ENCODE measurements at regions not wholly inside any gene's neighbourhood (a gene's known extent, or its start where the extent isn't known, plus 50 kb on each side); places are given as distances from the start of the nearest gene placed in this dataset.

GRCh38 chr10:121102706-121103105 lies 251.5 kb downstream of the WDR11 start:
- no peak for DNase-seq

DNA sequence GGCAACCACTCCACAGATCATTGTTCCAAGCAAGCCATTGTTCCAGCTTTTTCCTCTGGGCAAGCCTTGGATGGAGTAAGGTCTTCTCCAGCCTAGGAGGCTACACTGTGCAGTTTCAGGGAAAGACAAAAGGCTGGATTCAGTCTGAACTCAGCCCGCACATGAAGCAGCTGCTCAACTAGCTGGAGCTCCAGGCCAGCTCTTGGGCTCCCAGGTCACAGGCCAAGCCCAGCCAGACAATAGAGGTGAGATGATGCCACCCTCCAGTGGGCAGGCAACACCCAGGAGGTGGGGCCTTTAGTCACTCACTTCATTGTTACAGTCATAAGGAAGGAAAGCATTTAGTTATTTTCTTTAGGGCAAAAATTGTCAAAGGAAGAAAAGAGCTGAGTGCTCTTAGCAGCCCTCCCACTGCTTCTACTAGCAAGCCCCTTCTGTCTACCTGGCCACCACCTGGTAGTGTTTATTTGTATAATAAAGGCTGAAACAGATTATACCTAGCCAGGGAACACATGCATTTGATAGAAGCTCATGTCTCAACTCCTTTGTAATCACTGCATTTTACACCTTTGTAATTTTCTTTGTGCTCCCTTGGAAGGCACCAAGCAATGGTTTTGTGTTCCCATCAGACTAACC lies 253.4 kb downstream of the WDR11 start:
- no peak for DNase-seq

DNA sequence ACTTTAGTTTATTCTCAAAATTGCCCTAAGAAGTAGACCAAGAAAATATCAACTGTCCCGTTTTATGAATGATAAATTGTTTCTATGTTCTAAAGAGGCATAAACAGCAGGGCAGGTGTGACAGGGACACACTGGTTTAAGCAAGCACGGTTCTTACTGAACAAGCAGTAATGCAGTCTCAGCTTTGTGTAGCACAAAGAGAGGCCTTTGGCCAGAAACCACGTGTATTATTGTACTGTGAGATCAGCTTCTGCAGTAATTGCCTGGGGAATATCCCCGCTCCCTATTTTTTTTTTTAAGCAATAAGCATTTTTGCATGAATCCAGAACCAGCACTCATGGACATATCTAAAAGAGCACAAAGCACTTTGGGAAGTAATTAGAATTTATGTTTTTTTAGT lies 255.4 kb downstream of the WDR11 start:
- DNase-seq: no peak

- no peak for DNase-seq
Measured at GRCh38 chr10:121108051-121108450, 256.9 kb downstream of the WDR11 start.

GRCh38 chr10:121110369-121110768 lies 259.2 kb downstream of the WDR11 start:
- no peak for DNase-seq

GRCh38 chr10:121112136-121112535 lies 261.0 kb downstream of the WDR11 start:
- DNase-seq: no peak

GRCh38 chr10:121112579-121113384 lies 261.6 kb downstream of the WDR11 start:
- no peak for DNase-seq

GRCh38 chr10:121113385-121113696 lies 262.2 kb downstream of the WDR11 start:
- DNase-seq: no peak

DNA sequence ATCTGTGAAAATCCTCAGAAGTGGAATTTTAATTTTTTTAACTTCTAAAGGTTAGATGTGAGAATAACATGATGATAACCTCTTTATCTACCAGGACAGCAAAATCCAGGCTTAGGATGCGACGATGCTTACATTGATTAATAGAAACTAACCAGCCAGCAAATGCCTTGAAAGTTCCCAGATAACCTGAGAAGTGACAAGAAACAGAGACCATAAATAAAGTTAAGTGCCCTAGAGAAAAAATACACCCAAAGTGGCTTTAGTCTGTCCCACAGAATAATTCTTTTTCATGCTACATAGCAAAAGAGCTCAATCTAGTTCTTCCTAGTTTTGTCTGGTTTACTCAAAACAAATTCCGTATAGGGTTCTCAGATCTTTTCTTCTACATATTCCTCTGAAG lies 262.7 kb downstream of the WDR11 start:
- no peak for DNase-seq

DNA sequence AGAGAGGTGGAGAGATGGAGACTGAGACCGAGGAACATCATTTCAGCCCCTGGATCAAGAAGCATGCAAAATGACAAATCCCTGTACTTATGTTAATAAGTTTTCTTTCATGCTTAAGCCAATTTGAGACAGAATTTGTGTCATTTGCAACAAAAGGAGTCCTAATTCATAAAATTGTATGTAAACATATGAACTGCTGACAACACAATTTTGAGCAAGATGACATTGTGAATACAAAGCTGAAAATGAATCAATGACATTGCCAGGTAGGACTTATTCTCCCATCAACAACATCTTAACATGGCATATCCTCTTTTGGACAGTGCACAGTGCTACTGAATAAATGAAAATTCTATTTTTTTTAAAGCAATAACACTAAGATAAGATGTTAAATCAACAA lies 264.0 kb downstream of the WDR11 start:
- no peak for DNase-seq

DNA sequence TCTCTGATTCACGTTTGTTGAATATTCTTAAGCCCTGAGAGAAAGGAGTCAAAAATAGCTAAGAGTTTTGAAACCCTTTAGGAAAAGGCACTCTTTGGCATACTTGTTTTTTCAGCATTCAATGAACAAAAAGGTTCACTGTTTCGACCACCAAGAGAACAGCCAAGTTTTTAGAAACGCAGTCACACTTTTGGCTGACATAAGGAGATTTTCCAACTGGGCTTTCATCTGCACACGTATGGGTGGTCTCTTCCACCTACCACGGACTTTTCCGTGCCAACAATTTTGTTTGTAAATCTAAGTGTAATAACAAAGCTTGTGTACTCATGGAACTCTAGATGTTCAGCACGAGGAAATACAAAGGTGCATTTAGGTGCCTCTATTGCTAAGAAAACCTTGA lies 270.3 kb downstream of the WDR11 start:
- no peak for DNase-seq

- no peak for DNase-seq
Measured at GRCh38 chr10:121127151-121127906, 276.2 kb downstream of the WDR11 start.

DNA sequence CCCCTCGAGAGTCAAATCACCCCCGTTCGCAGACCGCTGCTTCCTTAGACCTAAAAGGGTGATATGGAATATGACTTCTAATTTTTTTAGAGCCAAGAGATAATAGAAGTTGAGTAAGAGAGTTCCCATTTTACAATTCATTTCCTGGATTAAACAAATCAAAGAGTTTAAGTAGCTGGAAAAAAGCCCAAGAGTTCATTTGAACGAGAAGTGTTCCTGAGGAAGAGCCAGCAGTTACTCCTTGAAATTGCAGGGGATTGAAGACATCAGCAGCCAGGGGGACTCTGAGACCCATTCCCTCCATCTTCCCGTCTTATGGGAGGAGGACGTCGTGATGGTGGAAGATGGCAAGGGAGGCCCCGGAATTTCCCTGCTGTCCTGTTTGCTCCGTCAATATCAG lies 277.0 kb downstream of the WDR11 start:
- no peak for DNase-seq

DNA sequence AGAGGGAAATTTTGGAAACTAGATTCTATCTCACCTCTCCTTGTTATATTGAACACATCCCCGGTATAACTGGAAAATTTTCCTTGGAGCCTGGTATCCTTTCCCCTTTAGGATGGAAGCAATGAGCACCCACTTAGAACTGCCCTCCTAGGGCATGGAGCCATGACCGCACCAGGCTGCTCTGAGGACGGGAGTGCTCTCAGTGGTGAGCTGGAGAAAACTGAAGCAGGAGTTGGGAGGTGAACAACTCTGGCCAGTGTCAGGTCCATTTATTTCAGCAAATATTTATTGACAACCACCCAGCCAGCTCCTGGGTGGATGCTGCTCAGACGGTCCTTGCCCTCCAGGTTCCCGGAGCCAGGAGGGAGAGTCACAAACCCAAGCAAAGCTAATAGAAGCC lies 278.1 kb downstream of the WDR11 start:
- no peak for DNase-seq

GRCh38 chr10:121130382-121130781 lies 279.2 kb downstream of the WDR11 start:
- no peak for DNase-seq

GRCh38 chr10:121131014-121131413 lies 279.9 kb downstream of the WDR11 start:
- no peak for DNase-seq

- no peak for DNase-seq
Measured at GRCh38 chr10:121131426-121132265, 280.5 kb downstream of the WDR11 start.

GRCh38 chr10:121132273-121132672 lies 281.1 kb downstream of the WDR11 start:
- DNase-seq: no peak

- DNase-seq: no peak
Measured at GRCh38 chr10:121133901-121134300, 282.7 kb downstream of the WDR11 start.

DNA sequence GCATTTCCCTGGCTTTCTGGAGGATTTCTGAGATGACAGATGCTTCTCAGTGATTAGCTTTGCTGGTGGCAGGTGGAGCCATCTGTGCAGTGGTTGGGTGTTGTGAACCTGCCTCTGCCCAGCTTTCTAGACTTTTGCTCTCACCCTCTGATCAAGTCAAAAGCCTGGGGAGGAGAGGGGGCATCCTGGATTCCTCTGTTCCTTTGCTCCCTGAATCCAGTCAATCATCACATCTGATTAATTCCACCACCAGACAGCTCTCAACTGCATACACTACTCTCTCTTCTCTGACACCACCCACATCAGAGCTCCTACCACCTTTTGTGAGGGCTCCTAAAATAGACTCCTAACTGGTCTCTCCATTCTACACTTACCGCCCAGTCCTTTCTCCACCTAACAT lies 283.5 kb downstream of the WDR11 start:
- no peak for DNase-seq

DNA sequence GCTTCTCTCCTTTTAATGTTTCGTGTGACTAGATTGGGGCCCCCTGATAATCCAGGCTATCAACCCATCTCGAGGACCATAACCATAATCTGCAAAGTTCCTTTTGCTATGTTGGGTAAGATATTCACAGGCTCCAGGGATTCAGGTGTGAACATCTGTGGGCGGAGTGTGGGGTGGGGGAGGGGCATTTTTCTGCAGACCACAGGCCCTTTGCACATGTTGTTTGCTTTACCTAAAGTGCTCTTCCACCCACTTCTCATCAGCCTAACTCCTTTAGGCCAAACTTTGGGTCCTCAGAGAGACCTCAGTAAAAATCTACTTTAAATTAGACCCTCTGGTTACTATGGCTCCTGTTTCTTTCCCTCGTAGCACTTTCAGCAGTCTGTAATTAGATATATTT lies 284.4 kb downstream of the WDR11 start:
- DNase-seq: no peak

- DNase-seq: no peak
Measured at GRCh38 chr10:121137533-121137932, 286.4 kb downstream of the WDR11 start.
